Skeletal muscle cell (primary cell): ENCODE measurements at regions not wholly inside any gene's neighbourhood (a gene's known extent, or its start where the extent isn't known, plus 50 kb on each side); places are given as distances from the start of the nearest gene placed in this dataset.

Source experiments
- DNase-seq: peaks from one replicate; pipeline ENCODE4 v3.0.0-alpha.2; 2010; ENCODE audit warnings: low read depth
- H3K4me3 ChIP-seq: 2 replicates; pipeline ENCODE4 v1.5.1; 2011; ENCODE audit warnings: low read depth, mild to moderate bottlenecking, control low read depth, low read length, moderate library complexity

GRCh38 chr2:19786408-19787058 lies 115.2 kb downstream of the TTC32 start:
- peak; percentile 50 for DNase-seq
- H3K4me3 ChIP-seq: no peak overlapping the region

DNA sequence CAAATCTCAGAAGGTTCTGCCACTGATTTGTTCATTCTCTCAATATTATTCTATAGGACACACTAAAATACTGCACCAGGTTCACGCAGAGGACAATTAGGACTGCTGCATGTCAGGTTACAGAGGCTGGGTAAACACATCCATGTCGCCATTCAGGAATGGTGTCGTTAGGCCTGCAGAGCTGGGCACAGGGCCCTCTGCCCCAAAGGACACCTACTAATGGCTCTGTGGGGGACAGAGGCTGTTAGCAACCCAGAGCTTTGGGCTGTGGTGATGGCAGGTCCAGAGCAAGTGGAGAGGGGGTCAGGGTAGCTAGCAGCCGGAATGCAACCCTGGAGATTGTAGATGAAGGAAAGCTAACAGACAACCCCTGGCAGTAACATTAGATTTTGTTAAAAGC lies 115.9 kb downstream of the TTC32 start:
- H3K4me3 ChIP-seq: no peak overlapping the region
- no peak for DNase-seq

GRCh38 chr2:19785447-19785846 lies 116.3 kb downstream of the TTC32 start:
- DNase-seq: peak; percentile 73
- no peak overlapping the region for H3K4me3 ChIP-seq

DNA sequence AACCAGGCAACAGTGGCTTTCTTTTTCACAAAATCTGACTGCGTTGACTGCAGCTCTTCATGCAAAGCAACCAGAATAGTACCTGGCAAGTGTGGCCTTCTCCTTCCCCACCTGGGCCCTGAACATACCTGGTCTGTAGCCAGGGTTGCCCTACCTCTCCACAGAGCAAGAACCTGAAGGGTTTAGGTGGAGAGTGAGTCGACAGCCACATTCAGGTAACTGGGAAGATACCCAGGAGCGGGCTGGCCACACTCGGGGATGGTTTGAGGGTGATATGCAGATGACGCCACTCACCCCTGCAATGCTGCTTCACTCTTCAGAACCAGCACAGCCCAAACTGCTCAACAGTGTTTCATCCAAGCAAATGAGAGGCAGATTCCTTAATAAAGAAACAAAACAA lies 117.3 kb downstream of the TTC32 start:
- DNase-seq: no peak
- no peak overlapping the region for H3K4me3 ChIP-seq

- DNase-seq: no peak
- H3K4me3 ChIP-seq: no peak overlapping the region
Observed at GRCh38 chr2:19783935-19784334, 117.8 kb downstream of the TTC32 start.

- no peak for DNase-seq
- no peak overlapping the region for H3K4me3 ChIP-seq
Observed at GRCh38 chr2:19776941-19777514, 124.8 kb downstream of the TTC32 start.

DNA sequence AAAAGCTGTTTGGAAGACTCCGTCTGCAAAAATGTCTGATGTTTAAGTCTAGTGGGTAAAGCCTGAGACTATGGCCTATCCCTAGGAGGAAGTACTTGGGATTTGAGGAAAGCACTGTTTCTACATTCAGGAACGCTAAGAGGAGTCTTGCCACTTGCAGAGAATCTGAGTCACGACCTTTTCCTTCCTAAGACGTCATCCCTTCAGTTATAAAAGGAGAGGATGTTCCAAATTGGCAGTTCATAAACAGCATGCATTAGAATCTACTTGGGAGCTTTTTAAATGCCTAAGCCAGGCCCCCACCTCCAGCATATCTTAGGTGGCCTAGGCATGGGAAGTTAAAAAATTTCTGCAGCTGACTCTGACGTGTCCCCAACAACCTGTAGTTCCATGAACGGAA lies 125.9 kb downstream of the TTC32 start:
- H3K4me3 ChIP-seq: no peak overlapping the region
- peak; percentile 76 for DNase-seq

- no peak for DNase-seq
- H3K4me3 ChIP-seq: no peak overlapping the region
Observed at GRCh38 chr2:19775315-19775714, 126.5 kb downstream of the TTC32 start.

GRCh38 chr2:19774805-19775176 lies 127.0 kb downstream of the TTC32 start:
- DNase-seq: no peak
- no peak overlapping the region for H3K4me3 ChIP-seq

DNA sequence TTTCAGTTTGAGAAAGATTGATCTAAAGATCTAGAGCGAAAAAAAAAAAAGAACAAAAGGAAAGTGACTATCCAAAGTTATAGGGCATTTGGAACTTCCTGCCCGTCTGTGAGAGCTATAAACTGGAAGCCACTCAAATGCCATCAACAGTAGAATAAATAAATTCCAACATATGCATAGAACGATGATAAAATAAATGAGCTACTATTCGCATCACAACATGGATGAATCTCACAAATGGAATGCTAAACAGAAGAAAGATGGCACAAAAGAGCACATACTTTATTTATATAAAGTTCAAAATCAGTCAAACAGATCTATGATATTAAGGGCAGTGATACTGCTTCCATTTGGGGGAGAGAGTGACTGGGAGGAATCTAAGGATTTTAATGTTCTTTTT lies 128.8 kb downstream of the TTC32 start:
- DNase-seq: no peak
- no peak overlapping the region for H3K4me3 ChIP-seq

GRCh38 chr2:19769513-19769912 lies 132.3 kb downstream of the TTC32 start:
- no peak overlapping the region for H3K4me3 ChIP-seq
- no peak for DNase-seq

GRCh38 chr2:19767899-19768298 lies 133.9 kb downstream of the TTC32 start:
- DNase-seq: no peak
- no peak overlapping the region for H3K4me3 ChIP-seq

DNA sequence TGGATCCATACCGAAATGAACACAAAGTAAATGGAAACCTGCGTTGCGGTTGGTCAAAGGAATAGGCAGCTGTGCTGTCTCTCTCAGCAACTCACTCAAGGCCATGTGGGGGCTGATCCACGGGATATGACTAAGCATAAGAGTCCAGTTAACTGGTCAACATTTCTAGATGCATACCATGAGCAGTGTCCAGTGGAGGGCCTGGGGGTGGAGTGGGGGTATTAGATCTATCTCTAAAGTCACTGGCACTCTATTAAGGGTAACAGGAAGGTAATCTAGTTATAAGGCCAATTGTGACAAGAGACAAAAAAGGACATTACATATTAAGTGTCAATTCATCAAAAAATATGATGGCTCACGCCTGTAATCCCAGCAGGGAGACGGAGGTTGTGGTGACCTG lies 136.8 kb downstream of the TTC32 start:
- no peak overlapping the region for H3K4me3 ChIP-seq
- DNase-seq: no peak

GRCh38 chr2:19763731-19764130 lies 138.1 kb downstream of the TTC32 start:
- no peak overlapping the region for H3K4me3 ChIP-seq
- DNase-seq: no peak

GRCh38 chr2:19762959-19763605 lies 138.7 kb downstream of the TTC32 start:
- no peak for DNase-seq
- no peak overlapping the region for H3K4me3 ChIP-seq

DNA sequence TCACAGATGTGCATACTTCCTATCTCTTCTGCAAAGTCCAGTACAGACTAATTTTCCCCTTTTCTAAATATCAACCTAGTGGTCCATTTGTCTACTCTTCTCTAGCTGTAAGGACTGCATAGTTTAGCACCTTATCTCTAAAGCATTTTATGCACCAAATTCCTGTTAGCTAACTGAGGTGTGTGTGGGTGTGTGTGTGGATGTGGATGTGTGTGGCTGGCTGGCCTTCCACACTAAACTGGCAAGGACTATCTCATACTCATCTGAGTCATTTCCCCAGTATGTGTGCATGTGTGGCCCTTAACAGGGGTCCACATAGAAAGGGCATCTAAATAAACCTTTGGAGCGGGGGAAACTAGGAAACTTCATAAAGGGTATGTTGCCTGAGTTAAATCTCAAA lies 139.6 kb downstream of the TTC32 start:
- no peak overlapping the region for H3K4me3 ChIP-seq
- DNase-seq: no peak

GRCh38 chr2:19759880-19760279 lies 141.9 kb downstream of the TTC32 start:
- no peak for DNase-seq
- H3K4me3 ChIP-seq: no peak overlapping the region

- H3K4me3 ChIP-seq: no peak overlapping the region
- DNase-seq: no peak
Observed at GRCh38 chr2:19758658-19759057, 143.1 kb downstream of the TTC32 start.

GRCh38 chr2:19757586-19757985 lies 144.2 kb downstream of the TTC32 start:
- DNase-seq: no peak
- no peak overlapping the region for H3K4me3 ChIP-seq

- H3K4me3 ChIP-seq: no peak overlapping the region
- no peak for DNase-seq
Observed at GRCh38 chr2:19754907-19755306, 146.9 kb downstream of the TTC32 start.

GRCh38 chr2:19753818-19754217 lies 148.0 kb downstream of the TTC32 start:
- DNase-seq: no peak
- no peak overlapping the region for H3K4me3 ChIP-seq
